ENCODE measurements at regions not wholly inside any gene's neighbourhood (a gene's known extent, or its start where the extent isn't known, plus 50 kb on each side); places are given as distances from the start of the nearest gene placed in this dataset.

DNA sequence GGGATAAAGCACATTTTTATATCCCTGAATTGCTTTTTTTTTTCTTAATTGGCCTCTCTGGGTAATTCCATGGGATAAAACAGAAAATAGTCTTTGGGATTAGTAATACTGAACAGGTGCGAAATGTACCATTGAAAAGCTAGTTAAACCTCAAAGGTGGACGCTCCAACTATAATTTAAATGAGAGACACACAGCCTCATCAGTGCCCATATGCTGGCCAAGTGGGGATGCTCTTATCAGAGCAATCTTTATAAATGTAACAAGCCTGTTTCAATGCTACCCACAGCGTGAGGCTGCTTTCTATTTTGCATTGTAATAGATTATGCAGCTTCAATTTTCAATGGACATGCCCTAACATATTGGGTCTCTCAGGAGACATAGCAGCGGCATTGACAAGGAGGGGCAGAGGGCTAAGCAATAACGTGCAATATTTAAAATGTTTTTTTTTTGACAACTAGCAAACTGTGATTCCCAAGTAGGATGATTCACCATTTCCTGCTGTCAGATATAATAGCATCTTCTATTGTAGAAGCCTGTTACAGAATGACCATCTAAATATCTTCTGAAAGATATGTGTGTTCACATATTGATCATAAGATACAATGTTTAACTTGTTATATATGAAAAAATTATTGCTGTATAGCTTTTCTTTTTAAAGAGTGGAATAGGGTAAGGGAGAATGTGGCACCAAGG lies 91.3 kb upstream of the BET1 start:
- TF ChIP-seq POLR2A (IDR thresholded peaks at IDR 0.05; ENCODE audit: low read depth, low read length) = no peak
- TF ChIP-seq POLR2AphosphoS5 (IDR thresholded peaks at IDR 0.05; ENCODE audit: low read depth, low read length) = no peak
